ENCODE measurements at regions not wholly inside any gene's neighbourhood (a gene's known extent, or its start where the extent isn't known, plus 50 kb on each side); places are given as distances from the start of the nearest gene placed in this dataset.

DNA sequence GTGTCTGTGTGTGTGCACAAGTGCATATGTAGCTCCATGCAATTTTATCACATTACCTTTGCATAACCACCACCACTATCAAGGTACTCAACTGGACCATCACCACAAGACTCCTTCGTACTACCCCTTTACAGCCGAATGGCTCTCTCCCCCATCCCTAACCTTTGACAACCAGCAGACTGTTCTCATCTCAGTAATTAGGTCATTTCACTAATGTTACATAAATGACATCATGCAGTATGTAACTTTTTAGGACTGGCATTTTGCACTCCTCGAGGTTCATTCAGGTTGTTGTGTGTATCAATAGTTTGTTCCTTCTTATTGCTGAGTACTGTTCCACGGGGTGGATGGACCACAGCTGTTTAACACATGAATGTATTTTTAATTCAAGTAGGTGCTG, 121.8 kb upstream of the SLC6A11 start:
- TF ChIP-seq, protein P1, sequence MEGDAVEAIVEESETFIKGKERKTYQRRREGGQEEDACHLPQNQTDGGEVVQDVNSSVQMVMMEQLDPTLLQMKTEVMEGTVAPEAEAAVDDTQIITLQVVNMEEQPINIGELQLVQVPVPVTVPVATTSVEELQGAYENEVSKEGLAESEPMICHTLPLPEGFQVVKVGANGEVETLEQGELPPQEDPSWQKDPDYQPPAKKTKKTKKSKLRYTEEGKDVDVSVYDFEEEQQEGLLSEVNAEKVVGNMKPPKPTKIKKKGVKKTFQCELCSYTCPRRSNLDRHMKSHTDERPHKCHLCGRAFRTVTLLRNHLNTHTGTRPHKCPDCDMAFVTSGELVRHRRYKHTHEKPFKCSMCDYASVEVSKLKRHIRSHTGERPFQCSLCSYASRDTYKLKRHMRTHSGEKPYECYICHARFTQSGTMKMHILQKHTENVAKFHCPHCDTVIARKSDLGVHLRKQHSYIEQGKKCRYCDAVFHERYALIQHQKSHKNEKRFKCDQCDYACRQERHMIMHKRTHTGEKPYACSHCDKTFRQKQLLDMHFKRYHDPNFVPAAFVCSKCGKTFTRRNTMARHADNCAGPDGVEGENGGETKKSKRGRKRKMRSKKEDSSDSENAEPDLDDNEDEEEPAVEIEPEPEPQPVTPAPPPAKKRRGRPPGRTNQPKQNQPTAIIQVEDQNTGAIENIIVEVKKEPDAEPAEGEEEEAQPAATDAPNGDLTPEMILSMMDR (IDR thresholded peaks at IDR 0.05 in 4 of 5, conservative IDR thresholded peaks at IDR 0.05 in 1 of 5) = no peak
- TF ChIP-seq POLR2A (IDR thresholded peaks at IDR 0.05) = no peak
